HepG2 (cell line): ENCODE measurements at regions not wholly inside any gene's neighbourhood (a gene's known extent, or its start where the extent isn't known, plus 50 kb on each side); places are given as distances from the start of the nearest gene placed in this dataset.

Source experiments
- ATAC-seq: fragments of 200-7000 bp; cut with Tn5 transposase; 3 replicates; pipeline ENCODE4 v1.9.1; 2020; ENCODE audit warnings: mild to moderate bottlenecking, moderate library complexity
- BruUV-seq: library from RNA; stranded (reverse); fragments of 400-500 nt; replicated peaks from 2 replicates; lab custom pipeline; 2021; lab: Mats Ljungman, UMichigan
- CTCF ChIA-PET: fragments of 300-600 bp; formaldehyde crosslinking; extraction: SDS; loops from one replicate; lab custom pipeline; 2021; ENCODE audit warnings: low total read pairs, inconsistent platforms, low intra/inter-chr PET ratio; lab: Yijun Ruan, JAX
- POLR2A ChIA-PET: fragments of 350-600 bp; sonication (Branson Sonifier 250); formaldehyde crosslinking; loops from one replicate; lab custom pipeline; 2020; ENCODE audit warnings: antibody characterized with exemption, inconsistent platforms; lab: Yijun Ruan, JAX
- DNase-seq: peaks from one replicate; pipeline ENCODE4 v3.0.0-alpha.2; 2015; ENCODE audit warnings: low spot score
- FAIRE-seq: peaks from 3 replicates; lab custom pipeline; 2011; peaks lifted over from hg19 to GRCh38; lab: Jason Lieb, UNC
- H2AFZ ChIP-seq: one replicate; pipeline ENCODE4 v1.6.1; 2011; ENCODE audit warnings: low read length, inconsistent platforms
- H3K27ac ChIP-seq: fragments of 300-600 bp; 3 replicates; pipeline ENCODE4 v1.8.0; 2011; ENCODE audit warnings: mixed run types, mild to moderate bottlenecking, mixed read lengths, low read length, inconsistent platforms; ENCODE audit not compliant: insufficient read depth; ENCODE audit errors: extremely low read length
- H3K27me3 ChIP-seq, 2 experiments: fragments of 200-600 bp in 1 of 2; 2 replicates in 1 of 2; 3 replicates in 1 of 2; pipeline versions ENCODE4 v1.6.0 to v1.8.0; 2011; ENCODE audit warnings: low read length in 2 of 2, mild to moderate bottlenecking in 2 of 2, moderate library complexity in 2 of 2, inconsistent platforms in 1 of 2; ENCODE audit not compliant: insufficient read depth in 2 of 2, control insufficient read depth in 1 of 2
- H3K36me3 ChIP-seq, 2 experiments: fragments of 200-600 bp in 1 of 2; replicated peaks in 1 of 2; 2 replicates in 1 of 2; 3 replicates in 1 of 2; pipeline versions ENCODE4 v1.5.1 to v1.8.0; 2011; ENCODE audit warnings: low read length in 2 of 2, inconsistent platforms in 1 of 2; ENCODE audit not compliant: insufficient read depth in 2 of 2, control insufficient read depth in 1 of 2
- H3K4me1 ChIP-seq: 2 replicates; pipeline ENCODE4 v1.5.1; 2012; ENCODE audit warnings: low read length, inconsistent platforms; ENCODE audit not compliant: insufficient read depth
- H3K4me2 ChIP-seq: 2 replicates; pipeline ENCODE4 v1.6.0; 2011; ENCODE audit warnings: low read depth, low read length, inconsistent platforms
- H3K4me3 ChIP-seq, 3 experiments: fragments of 200-600 bp in 1 of 3; sonication (generic), shearing (Covaris generic) in 1 of 3; replicated peaks in 1 of 3; 2 replicates each; pipeline ENCODE4 v1.5.1; 2011 to 2016; ENCODE audit warnings: low read length in 3 of 3, inconsistent platforms in 2 of 3, low read depth in 2 of 3, mild to moderate bottlenecking in 2 of 3, control low read depth in 1 of 3, mixed read lengths in 1 of 3; ENCODE audit not compliant: insufficient read depth in 1 of 3
- H3K79me2 ChIP-seq: one replicate; pipeline ENCODE4 v1.6.1; 2011; ENCODE audit warnings: low read length, inconsistent platforms; ENCODE audit not compliant: insufficient read depth
- H3K9ac ChIP-seq: 2 replicates; pipeline ENCODE4 v1.6.0; 2011; ENCODE audit warnings: mild to moderate bottlenecking, low read depth, low read length, inconsistent platforms; ENCODE audit not compliant: insufficient read depth
- H3K9me3 ChIP-seq: 2 replicates; pipeline ENCODE4 v1.5.1; 2012; ENCODE audit warnings: mild to moderate bottlenecking, low read length
- H4K20me1 ChIP-seq: 2 replicates; pipeline ENCODE4 v1.6.0; 2011; ENCODE audit warnings: inconsistent platforms, mild to moderate bottlenecking, low read length, moderate library complexity; ENCODE audit not compliant: insufficient read depth
- BRCA1 ChIP-seq: sonication (generic); formaldehyde crosslinking; IDR thresholded peaks from 2 replicates; pipeline ENCODE4 v1.4.0; 2020; ENCODE audit warnings: missing genetic modification reagents
- ISL2 ChIP-seq: sonication (generic); formaldehyde crosslinking; IDR thresholded peaks from 2 replicates; pipeline ENCODE4 v1.5.0; 2020; ENCODE audit warnings: missing genetic modification reagents
- RFX3 ChIP-seq: IDR thresholded peaks from 2 replicates; pipeline ENCODE4 v1.6.1; 2016; ENCODE audit warnings: missing biosample characterization, missing genetic modification reagents
- ZNF326 ChIP-seq: sonication (generic); formaldehyde crosslinking; IDR thresholded peaks from 2 replicates; pipeline ENCODE4 v1.4.0; 2020; ENCODE audit warnings: missing genetic modification reagents, borderline replicate concordance
- WGBS: methylation state at CpG from one replicate; pipeline ENCODE4 v1.1.6; 2017; ENCODE audit warnings: low lambda C conversion rate; 5-methylcytosine and 5-hydroxymethylcytosine counted together
- in situ Hi-C: cut with HindIII; loops from 2 replicates; pipeline ENCODE4 v1.10.0; 2017; ENCODE audit warnings: low pct_unique_long_range_greater_than_20kb; ENCODE audit not compliant: extremely low pct_ligation_motif_present
- intact Hi-C: fragments of 100-400 bp; cut with micrococcal nuclease; formaldehyde crosslinking; loops from one replicate; pipeline ENCODE4 v1.10.0; 2022; ENCODE audit not compliant: unreplicated experiment
- TF ChIP-seq, protein P1 (sequence below): sonication (generic); formaldehyde crosslinking; IDR thresholded peaks from 2 replicates; pipeline ENCODE4 v1.5.1; 2020; ENCODE audit warnings: mild to moderate bottlenecking, missing genetic modification reagents, moderate library complexity
- TF ChIP-seq, protein P2 (sequence below): IDR thresholded peaks from 2 replicates; pipeline ENCODE4 v1.6.1; 2016; ENCODE audit warnings: low read depth, borderline replicate concordance

DNA sequence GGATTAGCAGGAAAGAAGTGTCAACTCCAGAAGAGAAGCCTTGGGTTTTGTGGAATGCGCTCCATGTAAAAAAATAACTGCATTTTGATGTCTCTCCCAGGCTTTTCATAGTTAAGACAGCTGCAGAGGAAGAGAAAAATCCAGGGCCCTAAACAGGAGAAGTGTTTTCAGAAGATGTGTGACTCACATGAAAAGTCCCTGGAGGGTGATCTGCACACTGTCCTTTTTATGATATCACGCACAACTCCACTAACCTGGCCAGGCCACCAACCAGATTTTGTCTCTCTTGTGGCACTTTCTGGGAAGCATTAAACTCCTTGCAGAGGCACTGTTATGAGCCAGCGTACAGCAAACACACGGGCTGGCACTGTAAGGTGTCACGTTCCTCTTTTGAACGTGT, 267.3 kb downstream of the FGF9 start:
- Histone ChIP-seq H3K9ac (no peak overlapping the region), H4K20me1 (no peaks in the 10 kb centered on the region), H2AFZ (no peak overlapping the region), H3K27me3 (peaks cover 0 to 4% of the 10 kb centered on the region in 2 experiments; a peak in 2 of 5 replicates), H3K9me3 (peaks cover 12% of the 10 kb centered on the region), H3K79me2 (no peaks in the 10 kb centered on the region), H3K27ac (no peak overlapping the region), H3K4me1 (no peaks in the 10 kb centered on the region), H3K4me2 (no peak overlapping the region), H3K36me3 (no peaks in the 10 kb centered on the region), H3K4me3 (no peak overlapping the region)
- CTCF ChIA-PET = no interaction called here
- intact Hi-C loops (no loop called here), in situ Hi-C loops (no loop called here)
- TF ChIP-seq BRCA1 (CRISPR knock-in tag) (no peak), ISL2 (CRISPR knock-in tag) (no peak)
- no peak for DNase-seq
- no TSS peak for BruUV-seq
- FAIRE-seq = no peak
- no peak for ATAC-seq
- POLR2A ChIA-PET = no interaction called here
- WGBS = 50% methylated on average over 2 of the region's 6 CpGs

DNA sequence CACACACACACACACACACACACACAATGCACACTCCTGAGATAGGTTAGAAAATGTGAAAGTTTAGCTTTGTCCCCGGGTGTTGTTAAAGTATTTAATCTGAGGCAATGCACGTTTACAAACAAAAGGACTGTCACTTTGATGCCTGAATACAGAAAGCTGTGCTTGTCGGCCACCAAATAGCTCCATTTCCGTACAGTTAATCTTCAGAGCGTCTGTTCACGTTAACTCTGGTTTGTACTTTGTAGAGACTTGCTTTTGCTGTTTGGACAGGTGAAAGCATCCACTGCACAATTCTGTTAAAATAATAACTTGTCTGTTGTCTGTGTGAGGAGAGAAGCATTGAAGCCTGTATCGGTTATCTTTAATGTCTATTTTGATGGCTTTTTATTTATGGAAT, 267.8 kb downstream of the FGF9 start:
- WGBS = 54% methylated on average over 7 of the region's 7 CpGs
- POLR2A ChIA-PET = no interaction called here
- no peak for FAIRE-seq

More for the DNA sequence above, 267.8 kb downstream of the FGF9 start:
- Histone ChIP-seq H3K27me3 (peaks cover 0 to 4% of the 10 kb centered on the region in 2 experiments; a peak in 2 of 5 replicates), H3K9ac (no peak overlapping the region), H3K4me1 (no peaks in the 10 kb centered on the region), H4K20me1 (no peaks in the 10 kb centered on the region), H3K79me2 (no peaks in the 10 kb centered on the region), H3K9me3 (peaks cover 15% of the 10 kb centered on the region), H3K36me3 (no peaks in the 10 kb centered on the region), H3K27ac (no peak overlapping the region), H2AFZ (no peak overlapping the region), H3K4me3 (no peak overlapping the region), H3K4me2 (no peak overlapping the region)
- TF ChIP-seq, protein P1, sequence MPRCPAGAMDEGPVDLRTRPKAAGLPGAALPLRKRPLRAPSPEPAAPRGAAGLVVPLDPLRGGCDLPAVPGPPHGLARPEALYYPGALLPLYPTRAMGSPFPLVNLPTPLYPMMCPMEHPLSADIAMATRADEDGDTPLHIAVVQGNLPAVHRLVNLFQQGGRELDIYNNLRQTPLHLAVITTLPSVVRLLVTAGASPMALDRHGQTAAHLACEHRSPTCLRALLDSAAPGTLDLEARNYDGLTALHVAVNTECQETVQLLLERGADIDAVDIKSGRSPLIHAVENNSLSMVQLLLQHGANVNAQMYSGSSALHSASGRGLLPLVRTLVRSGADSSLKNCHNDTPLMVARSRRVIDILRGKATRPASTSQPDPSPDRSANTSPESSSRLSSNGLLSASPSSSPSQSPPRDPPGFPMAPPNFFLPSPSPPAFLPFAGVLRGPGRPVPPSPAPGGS (CRISPR knock-in tag) = no peak
- TF ChIP-seq RFX3 (CRISPR knock-in tag) (no peak), ZNF326 (no peak)
- TF ChIP-seq, protein P2, sequence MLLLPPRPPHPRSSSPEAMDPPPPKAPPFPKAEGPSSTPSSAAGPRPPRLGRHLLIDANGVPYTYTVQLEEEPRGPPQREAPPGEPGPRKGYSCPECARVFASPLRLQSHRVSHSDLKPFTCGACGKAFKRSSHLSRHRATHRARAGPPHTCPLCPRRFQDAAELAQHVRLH (CRISPR knock-in tag) = no peak
- CTCF ChIA-PET = no interaction called here
- in situ Hi-C loops = no loop called here
- no TSS peak for BruUV-seq
- DNase-seq = no peak
- intact Hi-C loops = no loop called here
- ATAC-seq = no peak
